ENCODE measurements at regions not wholly inside any gene's neighbourhood (a gene's known extent, or its start where the extent isn't known, plus 50 kb on each side); places are given as distances from the start of the nearest gene placed in this dataset.

GRCh38 chr11:90555477-90555876 is 332.6 kb upstream of the CHORDC1 start:
- TF ChIP-seq CREM (CRISPR knock-in tag; IDR thresholded peaks at IDR 0.05) = no peak
- no peak for TF ChIP-seq JUN (CRISPR knock-in tag; IDR thresholded peaks at IDR 0.05)
- TF ChIP-seq, protein P1, sequence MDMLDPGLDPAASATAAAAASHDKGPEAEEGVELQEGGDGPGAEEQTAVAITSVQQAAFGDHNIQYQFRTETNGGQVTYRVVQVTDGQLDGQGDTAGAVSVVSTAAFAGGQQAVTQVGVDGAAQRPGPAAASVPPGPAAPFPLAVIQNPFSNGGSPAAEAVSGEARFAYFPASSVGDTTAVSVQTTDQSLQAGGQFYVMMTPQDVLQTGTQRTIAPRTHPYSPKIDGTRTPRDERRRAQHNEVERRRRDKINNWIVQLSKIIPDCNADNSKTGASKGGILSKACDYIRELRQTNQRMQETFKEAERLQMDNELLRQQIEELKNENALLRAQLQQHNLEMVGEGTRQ (CRISPR knock-in tag; IDR thresholded peaks at IDR 0.05) = no peak
- no peak for TF ChIP-seq NFATC4 (CRISPR knock-in tag; IDR thresholded peaks at IDR 0.05)
- TF ChIP-seq ZNF671 (CRISPR knock-in tag; IDR thresholded peaks at IDR 0.05) = no peak
- no peak for TF ChIP-seq PREB (CRISPR knock-in tag; IDR thresholded peaks at IDR 0.05; ENCODE audit: borderline replicate concordance)
- no peak for TF ChIP-seq CBFB (CRISPR knock-in tag; IDR thresholded peaks at IDR 0.05; ENCODE audit: low read depth)
- no peaks in the 10 kb centered on the region for H3K36me3 Mint-ChIP-seq
- ChIA-PET CTCF (no interaction called here), POLR2A (no interaction called here)
- no peak overlapping the region for H3K27ac Mint-ChIP-seq
- H3K4me1 Mint-ChIP-seq = peaks cover 6% of the 10 kb centered on the region; the same call in 1 of the 2 replicates
- no peak for ATAC-seq
- no peak for DNase-seq (ENCODE audit: low spot score)
- peaks cover 3% of the 10 kb centered on the region for H3K9me3 Mint-ChIP-seq
- no peak overlapping the region for H3K4me3 Mint-ChIP-seq
- no peaks in the 10 kb centered on the region for H3K27me3 Mint-ChIP-seq (ENCODE audit: low read depth)

DNA sequence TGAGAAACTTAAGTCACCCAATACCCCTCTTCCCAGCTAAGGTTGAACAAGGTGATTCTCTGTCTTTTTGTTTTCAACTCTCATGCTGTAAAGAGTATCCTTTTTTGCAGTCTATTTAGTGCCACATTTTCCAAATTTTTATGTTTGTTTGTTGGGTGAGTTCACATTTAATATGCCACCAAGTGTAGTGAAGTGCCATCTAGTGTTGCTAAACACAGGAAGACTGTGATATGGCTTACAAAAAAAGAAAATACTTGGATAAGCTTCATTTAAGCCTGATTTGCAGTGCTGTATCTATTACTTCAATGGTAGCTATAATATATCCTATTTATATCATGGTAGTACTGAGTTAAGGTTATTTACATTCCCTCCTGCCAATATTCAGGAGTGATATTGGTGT is 319.2 kb upstream of the CHORDC1 start:
- ATAC-seq (no peak), DNase-seq (ENCODE audit: low spot score) (no peak)
- ChIA-PET CTCF (no interaction called here), POLR2A (no interaction called here)
- Mint-ChIP-seq H3K27ac (no peak overlapping the region), H3K36me3 (no peaks in the 10 kb centered on the region), H3K9me3 (no peaks in the 10 kb centered on the region), H3K4me1 (peaks cover 4% of the 10 kb centered on the region), H3K4me3 (no peak overlapping the region), H3K27me3 (ENCODE audit: low read depth) (no peaks in the 10 kb centered on the region)
- TF ChIP-seq NFYB (CRISPR knock-in tag; conservative IDR thresholded peaks at IDR 0.05; ENCODE audit: low read depth) (no peak), JAZF1 (CRISPR knock-in tag; IDR thresholded peaks at IDR 0.05) (no peak), HMGA2 (CRISPR knock-in tag; IDR thresholded peaks at IDR 0.05) (no peak), NR2C2 (CRISPR knock-in tag; IDR thresholded peaks at IDR 0.05) (no peak), E2F1 (CRISPR knock-in tag; IDR thresholded peaks at IDR 0.05) (no peak), ATF1 (CRISPR knock-in tag; IDR thresholded peaks at IDR 0.05) (no peak), JUN (CRISPR knock-in tag; IDR thresholded peaks at IDR 0.05) (no peak), ZNF671 (CRISPR knock-in tag; IDR thresholded peaks at IDR 0.05) (no peak)
- TF ChIP-seq, protein P2, sequence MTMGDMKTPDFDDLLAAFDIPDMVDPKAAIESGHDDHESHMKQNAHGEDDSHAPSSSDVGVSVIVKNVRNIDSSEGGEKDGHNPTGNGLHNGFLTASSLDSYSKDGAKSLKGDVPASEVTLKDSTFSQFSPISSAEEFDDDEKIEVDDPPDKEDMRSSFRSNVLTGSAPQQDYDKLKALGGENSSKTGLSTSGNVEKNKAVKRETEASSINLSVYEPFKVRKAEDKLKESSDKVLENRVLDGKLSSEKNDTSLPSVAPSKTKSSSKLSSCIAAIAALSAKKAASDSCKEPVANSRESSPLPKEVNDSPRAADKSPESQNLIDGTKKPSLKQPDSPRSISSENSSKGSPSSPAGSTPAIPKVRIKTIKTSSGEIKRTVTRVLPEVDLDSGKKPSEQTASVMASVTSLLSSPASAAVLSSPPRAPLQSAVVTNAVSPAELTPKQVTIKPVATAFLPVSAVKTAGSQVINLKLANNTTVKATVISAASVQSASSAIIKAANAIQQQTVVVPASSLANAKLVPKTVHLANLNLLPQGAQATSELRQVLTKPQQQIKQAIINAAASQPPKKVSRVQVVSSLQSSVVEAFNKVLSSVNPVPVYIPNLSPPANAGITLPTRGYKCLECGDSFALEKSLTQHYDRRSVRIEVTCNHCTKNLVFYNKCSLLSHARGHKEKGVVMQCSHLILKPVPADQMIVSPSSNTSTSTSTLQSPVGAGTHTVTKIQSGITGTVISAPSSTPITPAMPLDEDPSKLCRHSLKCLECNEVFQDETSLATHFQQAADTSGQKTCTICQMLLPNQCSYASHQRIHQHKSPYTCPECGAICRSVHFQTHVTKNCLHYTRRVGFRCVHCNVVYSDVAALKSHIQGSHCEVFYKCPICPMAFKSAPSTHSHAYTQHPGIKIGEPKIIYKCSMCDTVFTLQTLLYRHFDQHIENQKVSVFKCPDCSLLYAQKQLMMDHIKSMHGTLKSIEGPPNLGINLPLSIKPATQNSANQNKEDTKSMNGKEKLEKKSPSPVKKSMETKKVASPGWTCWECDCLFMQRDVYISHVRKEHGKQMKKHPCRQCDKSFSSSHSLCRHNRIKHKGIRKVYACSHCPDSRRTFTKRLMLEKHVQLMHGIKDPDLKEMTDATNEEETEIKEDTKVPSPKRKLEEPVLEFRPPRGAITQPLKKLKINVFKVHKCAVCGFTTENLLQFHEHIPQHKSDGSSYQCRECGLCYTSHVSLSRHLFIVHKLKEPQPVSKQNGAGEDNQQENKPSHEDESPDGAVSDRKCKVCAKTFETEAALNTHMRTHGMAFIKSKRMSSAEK (CRISPR knock-in tag; IDR thresholded peaks at IDR 0.05; ENCODE audit: borderline replicate concordance) = no peak
- TF ChIP-seq, protein P3, sequence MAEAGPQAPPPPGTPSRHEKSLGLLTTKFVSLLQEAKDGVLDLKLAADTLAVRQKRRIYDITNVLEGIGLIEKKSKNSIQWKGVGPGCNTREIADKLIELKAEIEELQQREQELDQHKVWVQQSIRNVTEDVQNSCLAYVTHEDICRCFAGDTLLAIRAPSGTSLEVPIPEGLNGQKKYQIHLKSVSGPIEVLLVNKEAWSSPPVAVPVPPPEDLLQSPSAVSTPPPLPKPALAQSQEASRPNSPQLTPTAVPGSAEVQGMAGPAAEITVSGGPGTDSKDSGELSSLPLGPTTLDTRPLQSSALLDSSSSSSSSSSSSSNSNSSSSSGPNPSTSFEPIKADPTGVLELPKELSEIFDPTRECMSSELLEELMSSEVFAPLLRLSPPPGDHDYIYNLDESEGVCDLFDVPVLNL (CRISPR knock-in tag; IDR thresholded peaks at IDR 0.05; ENCODE audit: borderline replicate concordance, low read depth) = no peak

- TF ChIP-seq, protein P4, sequence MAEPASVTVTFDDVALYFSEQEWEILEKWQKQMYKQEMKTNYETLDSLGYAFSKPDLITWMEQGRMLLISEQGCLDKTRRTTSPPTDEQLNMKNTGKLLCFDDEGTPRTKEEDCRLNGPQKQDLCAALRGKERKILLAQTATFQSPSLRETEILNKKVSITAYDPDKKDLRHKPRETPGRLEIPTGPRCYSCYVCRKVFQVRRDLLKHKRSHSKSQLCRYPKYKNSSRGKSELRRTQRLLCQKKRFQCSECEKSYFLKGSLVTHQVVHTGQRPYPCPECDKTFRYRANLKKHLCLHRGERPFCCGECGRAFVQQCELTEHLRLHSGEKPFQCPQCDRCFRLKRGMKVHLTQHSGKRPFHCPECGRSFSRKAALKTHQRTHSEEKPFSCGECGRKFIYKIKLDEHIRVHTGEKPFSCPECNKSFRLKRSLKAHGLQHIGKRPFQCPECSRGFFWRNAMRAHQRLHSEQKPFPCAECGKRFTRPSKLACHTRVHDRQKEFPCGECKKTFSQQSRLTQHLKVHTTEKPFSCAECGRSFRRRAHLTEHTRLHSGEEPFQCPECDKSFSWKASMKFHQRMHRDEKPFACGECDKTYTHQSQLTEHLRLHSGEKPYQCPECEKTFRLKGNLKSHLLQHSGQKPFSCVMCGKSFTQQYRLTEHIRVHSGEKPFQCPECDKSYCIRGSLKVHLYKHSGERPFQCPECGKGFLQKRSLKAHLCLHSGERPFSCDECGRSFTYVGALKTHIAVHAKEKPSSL (CRISPR knock-in tag; conservative IDR thresholded peaks at IDR 0.05) = no peak
- TF ChIP-seq ZNF232 (CRISPR knock-in tag; IDR thresholded peaks at IDR 0.05) = no peak
- TF ChIP-seq, protein P5, sequence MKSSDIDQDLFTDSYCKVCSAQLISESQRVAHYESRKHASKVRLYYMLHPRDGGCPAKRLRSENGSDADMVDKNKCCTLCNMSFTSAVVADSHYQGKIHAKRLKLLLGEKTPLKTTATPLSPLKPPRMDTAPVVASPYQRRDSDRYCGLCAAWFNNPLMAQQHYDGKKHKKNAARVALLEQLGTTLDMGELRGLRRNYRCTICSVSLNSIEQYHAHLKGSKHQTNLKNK (CRISPR knock-in tag; IDR thresholded peaks at IDR 0.05) = no peak
- TF ChIP-seq ZNF263 (CRISPR knock-in tag; IDR thresholded peaks at IDR 0.05; ENCODE audit: low read depth) = no peak
- TF ChIP-seq ZNF219 (CRISPR knock-in tag; IDR thresholded peaks at IDR 0.05; ENCODE audit: borderline replicate concordance) = no peak
- TF ChIP-seq ZNF317 (CRISPR knock-in tag; IDR thresholded peaks at IDR 0.05; ENCODE audit: borderline replicate concordance, low read depth) = no peak
- TF ChIP-seq NFATC4 (CRISPR knock-in tag; IDR thresholded peaks at IDR 0.05) = no peak
- ATAC-seq = no peak
- H3K4me3 Mint-ChIP-seq = no peak overlapping the region
- H3K27me3 Mint-ChIP-seq (ENCODE audit: low read depth) = no peaks in the 10 kb centered on the region
- ChIA-PET CTCF (no interaction called here), POLR2A (no interaction called here)
- no peak overlapping the region for H3K27ac Mint-ChIP-seq
- no peaks in the 10 kb centered on the region for H3K36me3 Mint-ChIP-seq
- no peak for DNase-seq (ENCODE audit: low spot score)
- no peaks in the 10 kb centered on the region for H3K9me3 Mint-ChIP-seq
- peaks cover 11% of the 10 kb centered on the region for H3K4me1 Mint-ChIP-seq
These were observed 313.5 kb upstream of the CHORDC1 start for GRCh38 chr11:90536301-90536700.
